ENCODE measurements at regions not wholly inside any gene's neighbourhood (a gene's known extent, or its start where the extent isn't known, plus 50 kb on each side); places are given as distances from the start of the nearest gene placed in this dataset.

GRCh38 chr4:171288816-171289432, 524.3 kb upstream of the GALNTL6 start:
- 63 to 74% methylated on average over 3 of the region's 3 CpGs for WGBS, 2 donors
- ATAC-seq (ENCODE audit: insufficient read depth, low FRiP score), result no peak

GRCh38 chr4:171281359-171281758, 531.8 kb upstream of the GALNTL6 start:
- Histone ChIP-seq H3K36me3 (ENCODE audit: control insufficient read depth in 4 of 4, insufficient read depth in 4 of 4, low read length in 4 of 4) (no peaks in the 10 kb centered on the region), H3K9me3 (ENCODE audit: control insufficient read depth in 4 of 4, insufficient read depth in 3 of 4, low read length in 3 of 4) (no peaks in the 10 kb centered on the region), H3K4me3 (no peak overlapping the region), H3K27ac (ENCODE audit: low read depth in 1 of 2, low read length in 1 of 2) (no peak overlapping the region), H3K27me3 (ENCODE audit: control insufficient read depth in 3 of 3, insufficient read depth in 3 of 3, low read length in 2 of 3) (no peaks in the 10 kb centered on the region), H3K4me1 (ENCODE audit: control insufficient read depth in 5 of 5, insufficient read depth in 5 of 5, low read length in 5 of 5) (no peaks in the 10 kb centered on the region), H3K9ac (ENCODE audit: insufficient read depth in 1 of 2, low read length in 2 of 2) (no peak overlapping the region)
- 69 to 81% methylated on average over 4 of the region's 4 CpGs for WGBS, 2 donors
- ATAC-seq (ENCODE audit: insufficient read depth, low FRiP score), result no peak
- no peak for DNase-seq
- TF ChIP-seq CTCF (IDR thresholded peaks at IDR 0.05; ENCODE audit: control extremely low read depth, extremely low read depth), result no peak

More at GRCh38 chr4:171288816-171289432, 524.3 kb upstream of the GALNTL6 start:
- Histone ChIP-seq H3K27ac (ENCODE audit: low read depth in 1 of 2, low read length in 1 of 2) (no peak overlapping the region), H3K4me1 (ENCODE audit: control insufficient read depth in 5 of 5, insufficient read depth in 5 of 5, low read length in 5 of 5) (no peaks in the 10 kb centered on the region), H3K27me3 (ENCODE audit: control insufficient read depth in 3 of 3, insufficient read depth in 3 of 3, low read length in 2 of 3) (no peaks in the 10 kb centered on the region), H3K9ac (ENCODE audit: insufficient read depth in 1 of 2, low read length in 2 of 2) (no peak overlapping the region), H3K36me3 (ENCODE audit: control insufficient read depth in 4 of 4, insufficient read depth in 4 of 4, low read length in 4 of 4) (no peaks in the 10 kb centered on the region), H3K4me3 (no peak overlapping the region), H3K9me3 (ENCODE audit: control insufficient read depth in 4 of 4, insufficient read depth in 3 of 4, low read length in 3 of 4) (no peaks in the 10 kb centered on the region)
- TF ChIP-seq CTCF (IDR thresholded peaks at IDR 0.05; ENCODE audit: control extremely low read depth, extremely low read depth), result no peak
- DNase-seq, result no peak

GRCh38 chr4:171279131-171279530, 534.1 kb upstream of the GALNTL6 start:
- no peaks in the 10 kb centered on the region for H3K4me1 ChIP-seq (ENCODE audit: control insufficient read depth in 5 of 5, insufficient read depth in 5 of 5, low read length in 5 of 5)
- ATAC-seq (ENCODE audit: insufficient read depth, low FRiP score) (no peak), DNase-seq (no peak)
- no peaks in the 10 kb centered on the region for H3K27me3 ChIP-seq (ENCODE audit: control insufficient read depth in 3 of 3, insufficient read depth in 3 of 3, low read length in 2 of 3)
- no peak overlapping the region for H3K4me3 ChIP-seq
- H3K27ac ChIP-seq (ENCODE audit: low read depth in 1 of 2, low read length in 1 of 2), result no peak overlapping the region
- H3K9me3 ChIP-seq (ENCODE audit: control insufficient read depth in 4 of 4, insufficient read depth in 3 of 4, low read length in 3 of 4), result no peaks in the 10 kb centered on the region
- H3K9ac ChIP-seq (ENCODE audit: insufficient read depth in 1 of 2, low read length in 2 of 2), result no peak overlapping the region
- WGBS, 2 donors, result 74 to 86% methylated on average over 2 of the region's 2 CpGs
- no peak for TF ChIP-seq CTCF (IDR thresholded peaks at IDR 0.05; ENCODE audit: control extremely low read depth, extremely low read depth)
- no peaks in the 10 kb centered on the region for H3K36me3 ChIP-seq (ENCODE audit: control insufficient read depth in 4 of 4, insufficient read depth in 4 of 4, low read length in 4 of 4)

GRCh38 chr4:171266671-171267070, 546.5 kb upstream of the GALNTL6 start:
- no peaks in the 10 kb centered on the region for H3K9me3 ChIP-seq (ENCODE audit: control insufficient read depth in 4 of 4, insufficient read depth in 3 of 4, low read length in 3 of 4)
- H3K4me3 ChIP-seq, result no peak overlapping the region
- no peaks in the 10 kb centered on the region for H3K4me1 ChIP-seq (ENCODE audit: control insufficient read depth in 5 of 5, insufficient read depth in 5 of 5, low read length in 5 of 5)
- ATAC-seq (ENCODE audit: insufficient read depth, low FRiP score) (no peak), DNase-seq (no peak)
- no peak overlapping the region for H3K9ac ChIP-seq (ENCODE audit: insufficient read depth in 1 of 2, low read length in 2 of 2)
- no peaks in the 10 kb centered on the region for H3K36me3 ChIP-seq (ENCODE audit: control insufficient read depth in 4 of 4, insufficient read depth in 4 of 4, low read length in 4 of 4)
- no peaks in the 10 kb centered on the region for H3K27me3 ChIP-seq (ENCODE audit: control insufficient read depth in 3 of 3, insufficient read depth in 3 of 3, low read length in 2 of 3)
- 65 to 78% methylated on average over 6 of the region's 6 CpGs for WGBS, 2 donors
- no peak overlapping the region for H3K27ac ChIP-seq (ENCODE audit: low read depth in 1 of 2, low read length in 1 of 2)
- no peak for TF ChIP-seq CTCF (IDR thresholded peaks at IDR 0.05; ENCODE audit: control extremely low read depth, extremely low read depth)
